GM12864 (cell line): ENCODE measurements at regions not wholly inside any gene's neighbourhood (a gene's known extent, or its start where the extent isn't known, plus 50 kb on each side); places are given as distances from the start of the nearest gene placed in this dataset.

Source experiments
- DNase-seq: peaks from one replicate; pipeline ENCODE4 v3.0.0-alpha.2; 2011; ENCODE audit warnings: low read depth
- H3K4me3 ChIP-seq: 2 replicates; pipeline ENCODE4 v1.5.1; 2011; ENCODE audit warnings: mild to moderate bottlenecking, low read depth, low read length, control low read depth
- TF ChIP-seq, protein P1 (sequence below): IDR thresholded peaks from 2 replicates; pipeline ENCODE4 v1.5.1; 2011; ENCODE audit warnings: low read depth, mild to moderate bottlenecking, moderate library complexity, low read length, control low read depth, inconsistent platforms; ENCODE audit errors: missing control alignments

DNA sequence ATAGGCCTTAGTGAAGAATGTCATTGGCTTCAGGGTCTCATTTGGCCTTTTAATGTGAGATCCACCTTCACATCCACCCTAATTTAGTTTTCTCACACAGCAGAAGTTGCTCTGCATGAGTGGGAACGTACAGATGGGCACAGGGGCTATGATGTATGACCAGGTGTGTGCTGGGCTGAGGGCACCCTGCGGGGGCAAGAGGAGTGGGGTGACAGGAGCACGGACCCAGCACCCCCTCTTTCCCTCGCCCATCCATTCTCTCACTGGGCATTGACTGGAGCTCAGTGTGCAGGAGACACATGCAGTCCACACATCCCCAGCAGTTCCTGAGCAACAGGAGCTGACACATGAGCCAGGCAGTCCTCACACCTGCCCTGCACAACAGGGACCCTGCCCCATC lies 95.1 kb upstream of the PPP2R2D start:
- no peak overlapping the region for H3K4me3 ChIP-seq
- no peak for DNase-seq
- TF ChIP-seq, protein P1, sequence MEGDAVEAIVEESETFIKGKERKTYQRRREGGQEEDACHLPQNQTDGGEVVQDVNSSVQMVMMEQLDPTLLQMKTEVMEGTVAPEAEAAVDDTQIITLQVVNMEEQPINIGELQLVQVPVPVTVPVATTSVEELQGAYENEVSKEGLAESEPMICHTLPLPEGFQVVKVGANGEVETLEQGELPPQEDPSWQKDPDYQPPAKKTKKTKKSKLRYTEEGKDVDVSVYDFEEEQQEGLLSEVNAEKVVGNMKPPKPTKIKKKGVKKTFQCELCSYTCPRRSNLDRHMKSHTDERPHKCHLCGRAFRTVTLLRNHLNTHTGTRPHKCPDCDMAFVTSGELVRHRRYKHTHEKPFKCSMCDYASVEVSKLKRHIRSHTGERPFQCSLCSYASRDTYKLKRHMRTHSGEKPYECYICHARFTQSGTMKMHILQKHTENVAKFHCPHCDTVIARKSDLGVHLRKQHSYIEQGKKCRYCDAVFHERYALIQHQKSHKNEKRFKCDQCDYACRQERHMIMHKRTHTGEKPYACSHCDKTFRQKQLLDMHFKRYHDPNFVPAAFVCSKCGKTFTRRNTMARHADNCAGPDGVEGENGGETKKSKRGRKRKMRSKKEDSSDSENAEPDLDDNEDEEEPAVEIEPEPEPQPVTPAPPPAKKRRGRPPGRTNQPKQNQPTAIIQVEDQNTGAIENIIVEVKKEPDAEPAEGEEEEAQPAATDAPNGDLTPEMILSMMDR = no peak

GRCh38 chr10:131806146-131806545 lies 94.7 kb upstream of the PPP2R2D start:
- TF ChIP-seq, protein P1 = no peak
- DNase-seq = no peak
- no peak overlapping the region for H3K4me3 ChIP-seq

GRCh38 chr10:131806646-131807317 lies 94.0 kb upstream of the PPP2R2D start:
- TF ChIP-seq, protein P1 = no peak

GRCh38 chr10:131808370-131808930 lies 92.4 kb upstream of the PPP2R2D start:
- H3K4me3 ChIP-seq = no peak overlapping the region
- DNase-seq = no peak
- TF ChIP-seq, protein P1 = no peak

More at GRCh38 chr10:131806646-131807317, 94.0 kb upstream of the PPP2R2D start:
- DNase-seq = no peak
- H3K4me3 ChIP-seq = no peak overlapping the region

- no peak overlapping the region for H3K4me3 ChIP-seq
- TF ChIP-seq, protein P1 = no peak
- DNase-seq = no peak
Measured at GRCh38 chr10:131810036-131810804, 90.6 kb upstream of the PPP2R2D start.

- DNase-seq = no peak
- no peak overlapping the region for H3K4me3 ChIP-seq
- TF ChIP-seq, protein P1 = no peak
Measured at GRCh38 chr10:131810805-131811629, 89.8 kb upstream of the PPP2R2D start.
